OCI-LY1 (cell line): ENCODE measurements at regions not wholly inside any gene's neighbourhood (a gene's known extent, or its start where the extent isn't known, plus 50 kb on each side); places are given as distances from the start of the nearest gene placed in this dataset.

Experiments
- H2AFZ ChIP-seq: fragments of 200-600 bp; sonication (generic), shearing (Covaris generic); 2 replicates; pipeline ENCODE4 v1.6.0; 2014; ENCODE audit warnings: antibody characterized with exemption, mild to moderate bottlenecking, low read length
- H3F3A ChIP-seq: fragments of 200-600 bp; sonication (generic), shearing (Covaris generic); 2 replicates; pipeline ENCODE4 v1.6.0; 2014; ENCODE audit warnings: mild to moderate bottlenecking, antibody characterized with exemption, low read length, moderate library complexity; ENCODE audit not compliant: insufficient read depth
- H3K27ac ChIP-seq: fragments of 200-600 bp; sonication (generic); 2 replicates; pipeline ENCODE4 v1.5.1; 2014; ENCODE audit warnings: low read length, mixed run types, mild to moderate bottlenecking, low read depth; ENCODE audit not compliant: poor library complexity, severe bottlenecking
- H3K27me3 ChIP-seq: fragments of 200-600 bp; sonication (generic); 2 replicates; pipeline ENCODE4 v1.6.0; 2014; ENCODE audit warnings: antibody characterized with exemption, mild to moderate bottlenecking, low read length, moderate library complexity; ENCODE audit not compliant: insufficient read depth
- H3K36me3 ChIP-seq: fragments of 200-600 bp; sonication (generic); 2 replicates; pipeline ENCODE4 v1.6.1; 2014; ENCODE audit warnings: mild to moderate bottlenecking, antibody characterized with exemption, low read length, moderate library complexity, mixed read lengths; ENCODE audit not compliant: insufficient read depth
- H3K4me1 ChIP-seq: fragments of 200-600 bp; sonication (generic); 2 replicates; pipeline ENCODE4 v1.5.1; 2014; ENCODE audit warnings: mild to moderate bottlenecking, low read length, moderate library complexity; ENCODE audit not compliant: insufficient read depth, severe bottlenecking
- H3K4me2 ChIP-seq: fragments of 200-600 bp; sonication (generic), shearing (Covaris generic); 2 replicates; pipeline ENCODE4 v1.6.1; 2014; ENCODE audit warnings: low read length
- H3K4me3 ChIP-seq: fragments of 200-600 bp; sonication (generic); 2 replicates; pipeline ENCODE4 v1.5.1; 2014; ENCODE audit warnings: low read length, low read depth, mild to moderate bottlenecking, mixed read lengths; ENCODE audit not compliant: poor library complexity, severe bottlenecking
- H3K79me2 ChIP-seq: fragments of 200-600 bp; shearing (Covaris generic); 2 replicates; pipeline ENCODE4 v1.6.1; 2016; ENCODE audit warnings: mixed run types, low read length, mixed read lengths; ENCODE audit not compliant: insufficient read depth
- H3K9ac ChIP-seq: fragments of 200-600 bp; sonication (generic), shearing (Covaris generic); 2 replicates; pipeline ENCODE4 v1.6.1; 2014; ENCODE audit warnings: mild to moderate bottlenecking, low read length, mixed read lengths
- H3K9me2 ChIP-seq: fragments of 200-600 bp; sonication (generic), shearing (Covaris generic); 2 replicates; pipeline ENCODE4 v1.6.1; 2014; ENCODE audit warnings: low read depth, mild to moderate bottlenecking, low read length, mixed read lengths
- H3K9me3 ChIP-seq: fragments of 200-600 bp; shearing (Covaris generic); 2 replicates; pipeline ENCODE4 v1.6.1; 2014; ENCODE audit warnings: low read length, mixed read lengths
- H4K20me1 ChIP-seq: fragments of 200-600 bp; sonication (generic), shearing (Covaris generic); 2 replicates; pipeline ENCODE4 v1.6.0; 2016; ENCODE audit warnings: mild to moderate bottlenecking, low read length; ENCODE audit not compliant: insufficient read depth
- EZH2 ChIP-seq: fragments of 200-600 bp; sonication (generic), shearing (Covaris generic); IDR thresholded peaks from 2 replicates; pipeline ENCODE4 v1.8.0; 2017; ENCODE audit warnings: borderline replicate concordance, mixed run types, mild to moderate bottlenecking, antibody characterized with exemption, low read length, moderate library complexity, mixed read lengths
- TF ChIP-seq, protein P1 (sequence below): fragments of 200-600 bp; sonication (generic), shearing (Covaris generic); IDR thresholded peaks from 2 replicates; pipeline ENCODE4 v1.5.1; 2017; ENCODE audit warnings: mild to moderate bottlenecking, antibody characterized with exemption, low read length, moderate library complexity, mixed read lengths

DNA sequence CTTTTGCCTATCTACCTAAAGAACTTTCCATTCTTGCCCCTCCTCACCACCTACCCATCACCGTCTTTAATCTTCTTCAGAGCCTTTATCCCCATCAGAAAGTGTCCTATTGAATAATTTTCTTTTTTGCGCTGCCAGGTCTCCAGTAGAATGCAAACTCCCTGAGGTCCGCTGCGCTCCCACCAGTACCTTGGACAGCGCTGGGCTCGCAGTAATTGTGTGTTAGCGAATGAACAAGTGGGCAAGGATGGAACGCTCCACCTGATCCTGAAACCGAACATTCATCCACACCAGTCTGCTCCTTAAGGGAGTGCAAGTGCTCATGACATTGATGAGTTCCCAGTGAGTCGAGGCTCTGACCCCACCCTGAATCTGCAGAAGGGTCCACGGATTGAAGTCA lies 391.2 kb downstream of the CDH26 start:
- no peaks in the 10 kb centered on the region for H3K79me2 ChIP-seq
- no peaks in the 10 kb centered on the region for H3K9me2 ChIP-seq
- no peaks in the 10 kb centered on the region for H3K9me3 ChIP-seq
- H3K27me3 ChIP-seq = no peaks in the 10 kb centered on the region
- no peak for TF ChIP-seq EZH2
- no peak overlapping the region for H3K4me2 ChIP-seq
- no peak overlapping the region for H3K4me3 ChIP-seq
- H3K4me1 ChIP-seq = no peaks in the 10 kb centered on the region
- H3F3A ChIP-seq = no peaks in the 10 kb centered on the region
- no peaks in the 10 kb centered on the region for H3K36me3 ChIP-seq
- H4K20me1 ChIP-seq = no peaks in the 10 kb centered on the region
- H3K9ac ChIP-seq = no peak overlapping the region
- no peak overlapping the region for H3K27ac ChIP-seq
- no peak overlapping the region for H2AFZ ChIP-seq

DNA sequence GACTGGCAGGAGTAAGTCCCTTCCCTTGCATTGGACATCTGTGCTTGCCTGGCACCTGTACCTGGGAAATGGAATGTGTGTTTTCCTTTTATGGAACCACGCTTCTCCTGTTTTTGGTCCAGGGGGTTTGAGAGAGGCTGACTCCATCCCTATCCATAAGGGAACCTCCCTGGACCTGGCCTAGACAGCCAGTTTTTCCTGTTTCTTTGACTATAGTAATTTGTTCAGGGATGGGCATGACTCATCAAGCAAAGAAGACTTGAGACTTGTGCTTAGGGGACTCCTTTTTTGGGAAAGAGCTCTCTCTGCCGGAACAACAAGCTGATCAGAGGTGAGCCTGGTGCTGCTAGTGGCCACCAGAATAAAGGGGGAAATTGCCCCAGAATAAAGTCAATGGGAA lies 393.8 kb downstream of the CDH26 start:
- Histone ChIP-seq H3K36me3 (no peaks in the 10 kb centered on the region), H3K4me1 (no peaks in the 10 kb centered on the region), H4K20me1 (no peaks in the 10 kb centered on the region), H3K79me2 (no peaks in the 10 kb centered on the region), H2AFZ (no peak overlapping the region), H3F3A (no peaks in the 10 kb centered on the region), H3K4me3 (no peak overlapping the region), H3K9me2 (no peaks in the 10 kb centered on the region), H3K4me2 (no peak overlapping the region), H3K9me3 (no peaks in the 10 kb centered on the region), H3K9ac (no peak overlapping the region), H3K27me3 (no peaks in the 10 kb centered on the region), H3K27ac (no peak overlapping the region)
- TF ChIP-seq, protein P1, sequence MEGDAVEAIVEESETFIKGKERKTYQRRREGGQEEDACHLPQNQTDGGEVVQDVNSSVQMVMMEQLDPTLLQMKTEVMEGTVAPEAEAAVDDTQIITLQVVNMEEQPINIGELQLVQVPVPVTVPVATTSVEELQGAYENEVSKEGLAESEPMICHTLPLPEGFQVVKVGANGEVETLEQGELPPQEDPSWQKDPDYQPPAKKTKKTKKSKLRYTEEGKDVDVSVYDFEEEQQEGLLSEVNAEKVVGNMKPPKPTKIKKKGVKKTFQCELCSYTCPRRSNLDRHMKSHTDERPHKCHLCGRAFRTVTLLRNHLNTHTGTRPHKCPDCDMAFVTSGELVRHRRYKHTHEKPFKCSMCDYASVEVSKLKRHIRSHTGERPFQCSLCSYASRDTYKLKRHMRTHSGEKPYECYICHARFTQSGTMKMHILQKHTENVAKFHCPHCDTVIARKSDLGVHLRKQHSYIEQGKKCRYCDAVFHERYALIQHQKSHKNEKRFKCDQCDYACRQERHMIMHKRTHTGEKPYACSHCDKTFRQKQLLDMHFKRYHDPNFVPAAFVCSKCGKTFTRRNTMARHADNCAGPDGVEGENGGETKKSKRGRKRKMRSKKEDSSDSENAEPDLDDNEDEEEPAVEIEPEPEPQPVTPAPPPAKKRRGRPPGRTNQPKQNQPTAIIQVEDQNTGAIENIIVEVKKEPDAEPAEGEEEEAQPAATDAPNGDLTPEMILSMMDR = no peak
- TF ChIP-seq EZH2 = no peak

DNA sequence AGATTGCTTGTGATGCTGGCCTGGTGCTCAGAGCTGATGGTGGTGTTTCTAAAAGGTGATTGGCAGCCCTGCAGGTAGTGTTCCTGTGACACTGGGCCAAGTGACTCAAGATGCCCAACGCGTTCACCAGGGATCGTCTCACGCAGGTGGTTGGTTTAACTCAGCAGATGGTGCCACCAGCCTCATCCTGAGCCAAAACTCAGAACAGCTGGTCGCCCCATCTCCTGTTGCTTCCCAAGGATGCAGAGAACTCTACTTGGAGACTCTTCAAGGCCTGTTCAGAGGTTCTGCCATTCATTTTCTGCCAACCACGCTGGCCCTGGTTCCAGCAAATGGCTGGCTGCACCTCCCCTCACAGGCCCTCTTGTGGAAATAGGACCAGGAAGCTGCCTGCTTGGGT lies 394.4 kb downstream of the CDH26 start:
- TF ChIP-seq EZH2 = no peak
- TF ChIP-seq, protein P1 = no peak
- H3K9ac ChIP-seq = no peak overlapping the region
- H3F3A ChIP-seq = no peaks in the 10 kb centered on the region
- H3K36me3 ChIP-seq = no peaks in the 10 kb centered on the region
- no peaks in the 10 kb centered on the region for H3K9me3 ChIP-seq
- H4K20me1 ChIP-seq = no peaks in the 10 kb centered on the region
- H3K9me2 ChIP-seq = no peaks in the 10 kb centered on the region
- no peak overlapping the region for H3K4me2 ChIP-seq
- H3K4me3 ChIP-seq = no peak overlapping the region
- no peak overlapping the region for H3K27ac ChIP-seq
- no peaks in the 10 kb centered on the region for H3K79me2 ChIP-seq
- no peaks in the 10 kb centered on the region for H3K27me3 ChIP-seq
- no peak overlapping the region for H2AFZ ChIP-seq
- no peaks in the 10 kb centered on the region for H3K4me1 ChIP-seq

DNA sequence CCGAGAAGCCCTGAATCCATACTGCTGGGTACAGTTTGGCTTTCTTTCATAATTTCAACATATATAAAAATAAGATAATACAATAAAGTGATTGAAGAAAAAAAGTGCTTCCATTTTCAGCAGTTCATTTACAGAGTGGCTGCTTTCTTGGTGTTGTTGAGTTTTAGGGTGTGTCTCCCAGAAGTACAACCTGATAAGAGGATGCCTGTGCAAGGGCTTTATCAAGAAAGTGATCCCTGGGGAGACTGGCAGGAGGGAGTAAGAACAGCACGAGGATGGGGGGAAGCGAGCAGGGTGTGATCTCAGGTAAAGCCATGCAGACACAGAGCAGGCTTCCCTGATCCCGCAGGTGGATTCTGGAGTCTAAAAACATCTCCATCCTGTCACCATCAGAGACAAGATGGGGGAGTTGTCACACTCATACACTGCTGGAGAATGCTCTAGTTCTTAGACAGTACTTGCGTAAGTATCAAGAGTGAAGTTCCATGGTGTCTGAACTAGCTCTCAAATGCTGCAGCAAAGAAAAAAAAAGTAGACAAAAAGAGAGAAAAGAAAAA lies 395.9 kb downstream of the CDH26 start:
- TF ChIP-seq EZH2 = no peak
- TF ChIP-seq, protein P1 = no peak
- no peaks in the 10 kb centered on the region for H4K20me1 ChIP-seq
- H3K27me3 ChIP-seq = no peaks in the 10 kb centered on the region
- H3K4me2 ChIP-seq = no peak overlapping the region
- no peak overlapping the region for H3K27ac ChIP-seq
- H3K9me3 ChIP-seq = no peaks in the 10 kb centered on the region
- no peaks in the 10 kb centered on the region for H3K79me2 ChIP-seq
- no peak overlapping the region for H2AFZ ChIP-seq
- no peaks in the 10 kb centered on the region for H3F3A ChIP-seq
- no peak overlapping the region for H3K4me3 ChIP-seq
- no peaks in the 10 kb centered on the region for H3K4me1 ChIP-seq
- no peaks in the 10 kb centered on the region for H3K36me3 ChIP-seq
- no peak overlapping the region for H3K9ac ChIP-seq
- no peaks in the 10 kb centered on the region for H3K9me2 ChIP-seq
